Endothelial cell of umbilical vein (primary cell): ENCODE measurements at regions not wholly inside any gene's neighbourhood (a gene's known extent, or its start where the extent isn't known, plus 50 kb on each side); places are given as distances from the start of the nearest gene placed in this dataset.

ENCODE experiments used
- BruUV-seq: library from RNA; stranded (reverse); fragments of 400-500 nt; replicated peaks from 2 replicates; lab custom pipeline; 2021; lab: Mats Ljungman, UMichigan
- CTCF ChIA-PET: fragments of 300-600, 350-600 bp; sonication (Branson Sonifier 250); formaldehyde crosslinking; loops from one replicate; lab custom pipeline; 2021; ENCODE audit warnings: antibody characterized with exemption, inconsistent platforms; lab: Charles Lee
- POLR2A ChIA-PET: fragments of 300-600, 350-600 bp; sonication (Branson Sonifier 250); formaldehyde crosslinking; loops from one replicate; lab custom pipeline; 2021; ENCODE audit warnings: antibody characterized with exemption, inconsistent platforms; lab: Charles Lee
- DNase-seq: peaks from one replicate; pipeline ENCODE4 v3.0.0-alpha.2; 2011; ENCODE audit warnings: low read depth, low spot score
- FAIRE-seq: peaks from 2 replicates; lab custom pipeline; 2011; peaks lifted over from hg19 to GRCh38; lab: Jason Lieb, UNC
- H2AFZ ChIP-seq: 2 replicates; pipeline ENCODE4 v1.6.0; 2012; ENCODE audit warnings: low read depth, low read length, control low read depth, inconsistent platforms
- H3K27ac ChIP-seq: 2 replicates; pipeline ENCODE4 v1.5.1; 2011; ENCODE audit warnings: low read depth, mild to moderate bottlenecking, control low read depth, low read length, moderate library complexity; ENCODE audit not compliant: insufficient read depth
- H3K27me3 ChIP-seq, 2 experiments: 2 replicates each; pipeline versions ENCODE4 v1.6.0 to v1.6.1; 2011; ENCODE audit warnings: low read length in 2 of 2, mixed read lengths in 1 of 2; ENCODE audit not compliant: control insufficient read depth in 2 of 2, insufficient read depth in 2 of 2
- H3K36me3 ChIP-seq, 2 experiments: 2 replicates in 1 of 2; 3 replicates in 1 of 2; pipeline ENCODE4 v1.5.1; 2011; ENCODE audit warnings: low read length in 2 of 2, mild to moderate bottlenecking in 1 of 2, moderate library complexity in 1 of 2; ENCODE audit not compliant: control insufficient read depth in 2 of 2, insufficient read depth in 2 of 2; ENCODE audit errors: extremely low read depth in 1 of 2
- H3K4me1 ChIP-seq: 3 replicates; pipeline ENCODE4 v1.5.1; 2011; ENCODE audit warnings: mild to moderate bottlenecking, low read length; ENCODE audit not compliant: control insufficient read depth, insufficient read depth; ENCODE audit errors: extremely low read depth
- H3K4me2 ChIP-seq: 2 replicates; pipeline ENCODE4 v1.6.1; 2011; ENCODE audit warnings: low read length, control low read depth, mixed read lengths; ENCODE audit not compliant: insufficient read depth
- H3K4me3 ChIP-seq, 3 experiments: fragments of 200-600 bp in 1 of 3; sonication (generic), shearing (Covaris generic) in 1 of 3; replicated peaks in 1 of 3; 2 replicates each; pipeline ENCODE4 v1.5.1; 2011 to 2016; ENCODE audit warnings: control low read depth in 3 of 3, low read length in 3 of 3, mild to moderate bottlenecking in 2 of 3, inconsistent platforms in 1 of 3, low read depth in 1 of 3, moderate library complexity in 1 of 3; ENCODE audit not compliant: insufficient read depth in 1 of 3
- H3K79me2 ChIP-seq: 2 replicates; pipeline ENCODE4 v1.6.0; 2012; ENCODE audit warnings: low read length, inconsistent platforms; ENCODE audit not compliant: control insufficient read depth, insufficient read depth
- H3K9ac ChIP-seq: replicated peaks from 2 replicates; pipeline ENCODE3; 2011; ENCODE audit warnings: low read length, control low read depth; ENCODE audit not compliant: insufficient read depth; ENCODE audit errors: extremely low read depth
- H3K9me1 ChIP-seq: replicated peaks from 3 replicates; pipeline ENCODE4 v1.6.0; 2011; ENCODE audit warnings: mild to moderate bottlenecking, low read length; ENCODE audit not compliant: control insufficient read depth, insufficient read depth; ENCODE audit errors: extremely low read depth
- H3K9me3 ChIP-seq: replicated peaks from 2 replicates; pipeline ENCODE4 v1.5.1; 2012; ENCODE audit warnings: low read length, inconsistent platforms; ENCODE audit not compliant: control insufficient read depth, insufficient read depth
- H4K20me1 ChIP-seq: replicated peaks from 2 replicates; pipeline ENCODE3; 2011; ENCODE audit warnings: mild to moderate bottlenecking, low read length; ENCODE audit not compliant: control insufficient read depth, insufficient read depth; ENCODE audit errors: extremely low read depth
- CTCF ChIP-seq, 2 donors: IDR thresholded peaks; 1 replicate in 1 of 2; 2 replicates in 1 of 2; pipeline ENCODE4 v1.5.1; 2011; ENCODE audit warnings: low read length in 2 of 2, mild to moderate bottlenecking in 2 of 2, moderate library complexity in 2 of 2, control low read depth in 1 of 2, inconsistent platforms in 1 of 2, low read depth in 1 of 2; ENCODE audit not compliant: insufficient read depth in 1 of 2; ENCODE audit errors: extremely low read depth in 1 of 2
- EZH2 ChIP-seq: IDR thresholded peaks from 2 replicates; pipeline ENCODE4 v1.6.1; 2012; ENCODE audit warnings: borderline replicate concordance, low read depth, mild to moderate bottlenecking, moderate library complexity, low read length, inconsistent platforms; ENCODE audit not compliant: severe bottlenecking
- FOS ChIP-seq: IDR thresholded peaks from 2 replicates; pipeline ENCODE4 v1.6.1; 2011; ENCODE audit warnings: mild to moderate bottlenecking, low read length, moderate library complexity, borderline replicate concordance; ENCODE audit not compliant: insufficient read depth
- GATA2 ChIP-seq: IDR thresholded peaks from 2 replicates; pipeline ENCODE4 v1.7.0; 2011; ENCODE audit warnings: low read depth, mild to moderate bottlenecking, moderate library complexity, mixed read lengths, low read length; ENCODE audit not compliant: insufficient read length, insufficient read depth
- JUN ChIP-seq: IDR thresholded peaks from 2 replicates; pipeline ENCODE4 v1.6.1; 2011; ENCODE audit warnings: borderline replicate concordance, low read depth; ENCODE audit not compliant: insufficient read length, insufficient read depth
- MYC ChIP-seq: IDR thresholded peaks from one replicate; pipeline ENCODE4 v1.6.1; 2011; ENCODE audit warnings: mild to moderate bottlenecking, low read depth, low read length
- POLR2A ChIP-seq: IDR thresholded peaks from 2 replicates; pipeline ENCODE4 v1.6.1; 2012; ENCODE audit warnings: low read depth, mild to moderate bottlenecking, control low read depth, low read length
- POLR2AphosphoS5 ChIP-seq: IDR thresholded peaks from 2 replicates; pipeline ENCODE4 v1.6.1; 2012; ENCODE audit warnings: low read depth, mild to moderate bottlenecking, control low read depth, low read length, moderate library complexity; ENCODE audit not compliant: insufficient read depth
- dilution Hi-C: fragments of 300-500 bp; cut with MboI; formaldehyde crosslinking; loops from one replicate; pipeline ENCODE4 v1.15.0; 2019; ENCODE audit warnings: low sequenced_read_pairs; ENCODE audit not compliant: extremely low pct_ligation_motif_present
- intact Hi-C: fragments of 100-400 bp; cut with micrococcal nuclease; formaldehyde crosslinking; loops from one replicate; pipeline ENCODE4 v1.10.0; 2022
- TF ChIP-seq, protein P1 (sequence below): IDR thresholded peaks from 2 replicates; pipeline ENCODE4 v1.6.1; 2011; ENCODE audit not compliant: insufficient read depth, insufficient read length

- CTCF ChIA-PET, result no interaction called here
- no peaks in the 10 kb centered on the region for H4K20me1 ChIP-seq
- dilution Hi-C loops, result no loop called here
- no peaks in the 10 kb centered on the region for H3K9me3 ChIP-seq
- H3K9me1 ChIP-seq, result no peaks in the 10 kb centered on the region
- DNase-seq (no peak), FAIRE-seq (no peak)
- TF ChIP-seq JUN, result no peak
- TF ChIP-seq, protein P1, sequence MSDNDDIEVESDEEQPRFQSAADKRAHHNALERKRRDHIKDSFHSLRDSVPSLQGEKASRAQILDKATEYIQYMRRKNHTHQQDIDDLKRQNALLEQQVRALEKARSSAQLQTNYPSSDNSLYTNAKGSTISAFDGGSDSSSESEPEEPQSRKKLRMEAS, result no peak
- no peak for TF ChIP-seq POLR2A
- TF ChIP-seq CTCF (IDR thresholded peaks at IDR 0.05; ENCODE audit: extremely low read depth in 1 of 2, insufficient read depth in 1 of 2, low read depth in 1 of 2, low read length in 2 of 2), result no peak
- TF ChIP-seq MYC, result no peak
- TF ChIP-seq POLR2AphosphoS5, result no peak
- TF ChIP-seq EZH2, result no peak
- TF ChIP-seq FOS, result no peak
- no peak for TF ChIP-seq GATA2
- no peaks in the 10 kb centered on the region for H3K36me3 ChIP-seq
- POLR2A ChIA-PET, result no interaction called here
- H3K79me2 ChIP-seq, result no peaks in the 10 kb centered on the region
- H3K4me2 ChIP-seq, result no peak overlapping the region
- no peaks in the 10 kb centered on the region for H3K27me3 ChIP-seq
- intact Hi-C loops, result no loop called here
- H3K4me1 ChIP-seq, result no peaks in the 10 kb centered on the region
- no peak overlapping the region for H3K27ac ChIP-seq
- H2AFZ ChIP-seq, result no peak overlapping the region
- H3K9ac ChIP-seq, result no peak overlapping the region
- BruUV-seq, result no TSS peak
- H3K4me3 ChIP-seq, result no peak overlapping the region
These were observed 89.9 kb upstream of the MBOAT1 start for GRCh38 chr6:20302168-20302567.
